ENCODE measurements at regions not wholly inside any gene's neighbourhood (a gene's known extent, or its start where the extent isn't known, plus 50 kb on each side); places are given as distances from the start of the nearest gene placed in this dataset.

- TF ChIP-seq CTCF (IDR thresholded peaks at IDR 0.05; ENCODE audit: low read depth, low read length, poor library complexity, severe bottlenecking), result no peak
- TF ChIP-seq EZH2phosphoT487 (IDR thresholded peaks at IDR 0.05; ENCODE audit: borderline replicate concordance, low read length), result no peak
These were observed 793.6 kb upstream of the INTU start for GRCh38 chr4:126838941-126839679.
